ENCODE measurements at regions not wholly inside any gene's neighbourhood (a gene's known extent, or its start where the extent isn't known, plus 50 kb on each side); places are given as distances from the start of the nearest gene placed in this dataset.

DNA sequence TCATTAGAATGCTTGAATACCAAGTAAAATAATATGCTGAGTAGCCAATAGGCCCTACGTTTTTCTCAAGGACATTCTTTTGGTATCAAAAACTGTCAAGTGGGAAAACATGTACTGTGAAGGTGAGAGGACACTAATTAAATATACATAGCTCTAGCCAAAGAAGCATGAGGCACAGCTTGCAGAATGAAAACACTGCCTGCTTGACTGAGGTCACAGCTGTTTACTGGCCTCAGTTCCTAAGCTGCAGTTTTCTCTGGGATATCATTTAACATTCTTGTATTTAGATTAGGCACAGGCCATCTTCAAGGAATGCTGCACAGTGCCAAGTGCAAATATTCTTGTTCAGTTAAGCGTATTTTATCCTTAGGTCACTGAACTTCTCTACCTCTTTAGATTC lies 78.6 kb downstream of the NAP1L3 start:
- TF ChIP-seq, protein P1, sequence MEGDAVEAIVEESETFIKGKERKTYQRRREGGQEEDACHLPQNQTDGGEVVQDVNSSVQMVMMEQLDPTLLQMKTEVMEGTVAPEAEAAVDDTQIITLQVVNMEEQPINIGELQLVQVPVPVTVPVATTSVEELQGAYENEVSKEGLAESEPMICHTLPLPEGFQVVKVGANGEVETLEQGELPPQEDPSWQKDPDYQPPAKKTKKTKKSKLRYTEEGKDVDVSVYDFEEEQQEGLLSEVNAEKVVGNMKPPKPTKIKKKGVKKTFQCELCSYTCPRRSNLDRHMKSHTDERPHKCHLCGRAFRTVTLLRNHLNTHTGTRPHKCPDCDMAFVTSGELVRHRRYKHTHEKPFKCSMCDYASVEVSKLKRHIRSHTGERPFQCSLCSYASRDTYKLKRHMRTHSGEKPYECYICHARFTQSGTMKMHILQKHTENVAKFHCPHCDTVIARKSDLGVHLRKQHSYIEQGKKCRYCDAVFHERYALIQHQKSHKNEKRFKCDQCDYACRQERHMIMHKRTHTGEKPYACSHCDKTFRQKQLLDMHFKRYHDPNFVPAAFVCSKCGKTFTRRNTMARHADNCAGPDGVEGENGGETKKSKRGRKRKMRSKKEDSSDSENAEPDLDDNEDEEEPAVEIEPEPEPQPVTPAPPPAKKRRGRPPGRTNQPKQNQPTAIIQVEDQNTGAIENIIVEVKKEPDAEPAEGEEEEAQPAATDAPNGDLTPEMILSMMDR (conservative IDR thresholded peaks at IDR 0.05; ENCODE audit: low read length), result no peak
- TF ChIP-seq EZH2phosphoT487 (IDR thresholded peaks at IDR 0.05; ENCODE audit: borderline replicate concordance, low read depth, low read length), result no peak

Data from OCI-LY7 (cell line).